Activated B cell treated with CpG ODN at 0.5 μM for 24 hours (primary cell): ENCODE measurements at regions not wholly inside any gene's neighbourhood (a gene's known extent, or its start where the extent isn't known, plus 50 kb on each side); places are given as distances from the start of the nearest gene placed in this dataset.

Experiments used
- ATAC-seq: fragments of 200-7000 bp; cut with Tn5 transposase; one replicate; pipeline ENCODE4 v1.10.0; 2021; ENCODE audit warnings: low read depth, mild to moderate bottlenecking, moderate library complexity
- CTCF ChIA-PET: fragments of 350-600 bp; sonication (Branson Sonifier 250); formaldehyde crosslinking; loops from one replicate; lab custom pipeline; 2021; ENCODE audit warnings: antibody characterized with exemption; lab: Charles Lee
- POLR2A ChIA-PET: fragments of 350-600 bp; sonication (Branson Sonifier 250); formaldehyde crosslinking; loops from one replicate; lab custom pipeline; 2021; ENCODE audit warnings: antibody characterized with exemption; lab: Charles Lee
- DNase-seq: peaks from one replicate; pipeline ENCODE4 v3.0.0; 2022
- H3K27ac Mint-ChIP-seq: one replicate; pipeline ENCODE4 v1.8.0; 2020; ENCODE audit warnings: mixed read lengths
- H3K27me3 Mint-ChIP-seq: one replicate; pipeline ENCODE4 v1.8.0; 2021; ENCODE audit warnings: mixed read lengths
- H3K36me3 Mint-ChIP-seq: one replicate; pipeline ENCODE4 v1.8.0; 2021; ENCODE audit warnings: low read depth, mixed read lengths
- H3K4me1 Mint-ChIP-seq: one replicate; pipeline ENCODE4 v1.8.0; 2021; ENCODE audit warnings: mixed read lengths
- H3K4me3 Mint-ChIP-seq: one replicate; pipeline ENCODE4 v1.8.0; 2020; ENCODE audit warnings: mild to moderate bottlenecking, mixed read lengths
- H3K9me3 Mint-ChIP-seq: one replicate; pipeline ENCODE4 v1.8.0; 2020; ENCODE audit warnings: mixed read lengths
- intact Hi-C: fragments of 100-400 bp; cut with micrococcal nuclease; formaldehyde crosslinking; loops from one replicate; pipeline ENCODE4 v1.15.1; 2024
- TF ChIP-seq, protein P1 (sequence below): fragments of 200-600 bp; IDR thresholded peaks from one replicate; pipeline ENCODE4 v1.8.0; 2022; ENCODE audit warnings: antibody characterized with exemption, mild to moderate bottlenecking

DNA sequence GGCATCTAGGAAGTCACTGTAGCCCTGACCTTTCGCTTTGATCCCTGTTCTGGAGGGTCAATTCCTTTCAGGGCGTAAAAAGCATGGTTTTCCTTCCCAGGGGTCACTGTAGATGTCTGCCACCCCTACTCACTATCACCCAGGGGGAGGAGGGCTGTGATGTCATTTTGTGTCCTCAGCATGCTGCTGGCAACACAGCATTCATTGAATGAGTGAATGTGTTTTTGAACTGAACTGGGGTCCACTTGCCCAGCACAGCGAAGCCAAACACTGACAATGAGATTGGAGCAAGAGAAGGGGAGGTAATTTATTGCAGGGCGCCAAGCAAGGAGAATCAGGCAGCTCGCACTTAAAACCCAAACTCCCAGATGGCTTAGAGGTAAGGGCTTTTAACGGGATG lies 78.2 kb upstream of the PGBD5 start:
- intact Hi-C loops = no loop called here
- Mint-ChIP-seq H3K4me3 (no peak overlapping the region), H3K4me1 (peaks cover 15% of the 10 kb centered on the region), H3K27me3 (peaks cover 3% of the 10 kb centered on the region), H3K27ac (no peak overlapping the region), H3K9me3 (peaks cover under 1% of the 10 kb centered on the region), H3K36me3 (no peaks in the 10 kb centered on the region)
- ATAC-seq (no peak), DNase-seq (no peak)
- ChIA-PET POLR2A (no interaction called here), CTCF (no interaction called here)
- TF ChIP-seq, protein P1, sequence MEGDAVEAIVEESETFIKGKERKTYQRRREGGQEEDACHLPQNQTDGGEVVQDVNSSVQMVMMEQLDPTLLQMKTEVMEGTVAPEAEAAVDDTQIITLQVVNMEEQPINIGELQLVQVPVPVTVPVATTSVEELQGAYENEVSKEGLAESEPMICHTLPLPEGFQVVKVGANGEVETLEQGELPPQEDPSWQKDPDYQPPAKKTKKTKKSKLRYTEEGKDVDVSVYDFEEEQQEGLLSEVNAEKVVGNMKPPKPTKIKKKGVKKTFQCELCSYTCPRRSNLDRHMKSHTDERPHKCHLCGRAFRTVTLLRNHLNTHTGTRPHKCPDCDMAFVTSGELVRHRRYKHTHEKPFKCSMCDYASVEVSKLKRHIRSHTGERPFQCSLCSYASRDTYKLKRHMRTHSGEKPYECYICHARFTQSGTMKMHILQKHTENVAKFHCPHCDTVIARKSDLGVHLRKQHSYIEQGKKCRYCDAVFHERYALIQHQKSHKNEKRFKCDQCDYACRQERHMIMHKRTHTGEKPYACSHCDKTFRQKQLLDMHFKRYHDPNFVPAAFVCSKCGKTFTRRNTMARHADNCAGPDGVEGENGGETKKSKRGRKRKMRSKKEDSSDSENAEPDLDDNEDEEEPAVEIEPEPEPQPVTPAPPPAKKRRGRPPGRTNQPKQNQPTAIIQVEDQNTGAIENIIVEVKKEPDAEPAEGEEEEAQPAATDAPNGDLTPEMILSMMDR = no peak

DNA sequence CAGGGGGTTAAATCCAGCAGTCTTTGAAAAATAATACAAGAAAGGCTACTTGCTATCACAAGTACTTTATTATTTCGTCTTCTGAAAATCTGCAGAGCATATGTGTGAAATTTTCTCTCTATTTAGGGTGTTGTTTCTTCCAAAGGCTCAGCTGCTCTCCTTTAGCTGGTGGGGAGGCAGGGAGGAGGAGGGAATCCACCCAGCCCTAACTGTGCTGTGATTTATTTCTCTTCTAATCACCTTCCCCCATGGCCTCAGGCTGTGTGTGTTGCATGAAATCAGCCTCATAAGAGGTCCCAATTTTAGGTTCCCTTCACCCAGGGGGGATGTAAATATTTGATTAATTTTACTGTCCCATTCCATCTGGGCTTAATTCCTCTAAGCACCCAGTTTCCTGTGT lies 77.6 kb upstream of the PGBD5 start:
- ChIA-PET CTCF (no interaction called here), POLR2A (no interaction called here)
- DNase-seq (no peak), ATAC-seq (no peak)
- intact Hi-C loops = no loop called here
- Mint-ChIP-seq H3K36me3 (no peaks in the 10 kb centered on the region), H3K4me1 (peaks cover 14% of the 10 kb centered on the region), H3K27me3 (peaks cover 6% of the 10 kb centered on the region), H3K27ac (no peak overlapping the region), H3K4me3 (no peak overlapping the region), H3K9me3 (no peaks in the 10 kb centered on the region)
- TF ChIP-seq, protein P1 = no peak

DNA sequence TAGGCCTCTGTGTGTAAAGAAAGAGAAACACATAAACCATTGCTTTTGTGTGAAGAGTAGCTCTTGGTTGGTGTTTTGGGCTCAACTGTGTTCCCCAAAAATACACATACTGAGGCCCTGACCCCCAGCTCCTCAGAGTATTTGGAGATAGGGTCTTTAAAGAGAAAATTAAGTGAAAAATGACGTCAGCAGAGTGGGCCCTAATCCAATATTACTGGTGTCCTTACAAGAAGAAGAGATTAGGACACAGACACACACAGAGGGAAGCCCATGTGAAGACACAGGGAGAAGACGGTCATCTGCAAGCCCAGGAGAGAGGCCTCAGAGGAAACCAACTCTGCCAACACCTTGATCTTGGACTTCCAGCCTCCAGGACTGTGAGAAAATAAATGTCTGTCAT lies 76.9 kb upstream of the PGBD5 start:
- CTCF ChIA-PET = no interaction called here
- no peak for DNase-seq
- intact Hi-C loops = no loop called here
- H3K4me1 Mint-ChIP-seq = peaks cover 10% of the 10 kb centered on the region
- H3K36me3 Mint-ChIP-seq = no peaks in the 10 kb centered on the region
- no peak overlapping the region for H3K27ac Mint-ChIP-seq
- TF ChIP-seq, protein P1 = no peak
- peaks cover 6% of the 10 kb centered on the region for H3K27me3 Mint-ChIP-seq
- ATAC-seq = no peak
- POLR2A ChIA-PET = no interaction called here
- no peaks in the 10 kb centered on the region for H3K9me3 Mint-ChIP-seq
- H3K4me3 Mint-ChIP-seq = no peak overlapping the region

DNA sequence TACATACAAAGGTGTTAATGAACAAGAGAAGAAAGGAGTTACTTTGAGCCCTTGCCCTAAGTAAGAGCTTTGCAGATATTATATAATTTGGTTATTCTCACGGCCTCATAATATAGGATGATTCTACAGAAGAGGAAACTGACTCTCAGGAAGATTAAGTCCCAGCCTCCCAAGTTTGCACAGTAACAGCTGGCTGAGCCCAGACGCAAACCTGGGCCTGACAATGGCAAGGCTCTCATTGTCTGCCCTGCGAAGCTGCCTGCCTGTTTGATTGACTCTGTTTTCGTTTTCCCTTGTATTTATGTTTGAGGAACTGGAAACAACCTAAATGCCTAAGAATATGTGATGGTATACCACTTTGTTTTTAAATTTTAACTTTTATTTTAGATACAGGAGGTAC lies 76.2 kb upstream of the PGBD5 start:
- ATAC-seq = no peak
- TF ChIP-seq, protein P1 = no peak
- no peak overlapping the region for H3K27ac Mint-ChIP-seq
- no peaks in the 10 kb centered on the region for H3K9me3 Mint-ChIP-seq
- no peak for DNase-seq
- H3K4me1 Mint-ChIP-seq = peaks cover 4% of the 10 kb centered on the region
- ChIA-PET CTCF (no interaction called here), POLR2A (no interaction called here)
- no peak overlapping the region for H3K4me3 Mint-ChIP-seq
- H3K36me3 Mint-ChIP-seq = no peaks in the 10 kb centered on the region
- intact Hi-C loops = no loop called here
- H3K27me3 Mint-ChIP-seq = peaks cover 7% of the 10 kb centered on the region

DNA sequence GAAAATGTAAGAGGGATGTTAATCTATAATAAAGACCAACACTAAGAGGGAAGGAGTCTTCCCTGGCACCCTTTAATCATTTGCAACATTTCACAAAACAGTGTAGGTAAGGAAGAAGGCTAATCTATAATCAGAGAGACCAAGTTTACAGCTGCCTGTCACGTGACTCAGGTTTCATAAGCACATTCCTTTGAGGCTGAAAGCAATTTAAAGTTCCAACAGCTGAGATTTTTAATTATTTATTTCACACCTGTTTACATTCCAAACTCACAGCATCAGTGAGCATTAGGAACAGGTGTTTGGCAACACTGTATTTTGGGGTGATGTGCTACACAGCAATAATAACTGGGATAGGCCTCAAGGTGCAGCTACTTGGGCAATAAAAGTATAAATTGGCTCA lies 75.7 kb upstream of the PGBD5 start:
- ATAC-seq (no peak), DNase-seq (no peak)
- TF ChIP-seq, protein P1 = no peak
- Mint-ChIP-seq H3K27ac (no peak overlapping the region), H3K9me3 (no peaks in the 10 kb centered on the region), H3K4me1 (no peaks in the 10 kb centered on the region), H3K27me3 (peaks cover 7% of the 10 kb centered on the region), H3K36me3 (no peaks in the 10 kb centered on the region), H3K4me3 (no peak overlapping the region)
- ChIA-PET POLR2A (no interaction called here), CTCF (no interaction called here)
- intact Hi-C loops = no loop called here
